Colonic mucosa (tissue), 4 donors: ENCODE measurements at regions not wholly inside any gene's neighbourhood (a gene's known extent, or its start where the extent isn't known, plus 50 kb on each side); places are given as distances from the start of the nearest gene placed in this dataset.

Source experiments
- DNase-seq: peaks from one replicate; pipeline ENCODE4 v3.0.0-alpha.2; 2020
- H3K27ac ChIP-seq: fragments of 200-600 bp; one replicate; pipeline ENCODE4 v1.8.0; 2021
- H3K27me3 ChIP-seq: fragments of 200-600 bp; one replicate; pipeline ENCODE4 v1.8.0; 2021
- H3K36me3 ChIP-seq: fragments of 200-600 bp; one replicate; pipeline ENCODE4 v1.8.0; 2021
- H3K4me1 ChIP-seq: fragments of 200-600 bp; one replicate; pipeline ENCODE4 v1.8.0; 2021; ENCODE audit warnings: mild to moderate bottlenecking
- H3K4me3 ChIP-seq: fragments of 200-600 bp; one replicate; pipeline ENCODE4 v1.8.0; 2021
- H3K9ac ChIP-seq, 2 donors: one replicate each; pipeline ENCODE4 v1.7.0; 2013; ENCODE audit warnings: control low read depth in 2 of 2, low read depth in 2 of 2, low read length in 2 of 2
- H3K9me3 ChIP-seq: fragments of 200-600 bp; one replicate; pipeline ENCODE4 v1.8.0; 2021
- CTCF ChIP-seq: fragments of 200-600 bp; IDR thresholded peaks from one replicate; pipeline ENCODE4 v1.8.0; 2022; ENCODE audit warnings: antibody characterized with exemption, mild to moderate bottlenecking
- intact Hi-C: fragments of 100-400 bp; cut with DNase I; formaldehyde crosslinking; loops from one replicate; pipeline ENCODE4 v1.14.1; 2022
- donor health status: healthy.
- donor health status: DM: no; HTN: no; CAD: no.
- donor health status: DM: no; HTN: no; CAD: no.

GRCh38 chr5:118604106-118604505 is 384.2 kb downstream of the DTWD2 start:
- no peaks in the 10 kb centered on the region for H3K9me3 ChIP-seq
- no peaks in the 10 kb centered on the region for H3K4me1 ChIP-seq
- intact Hi-C loops = no loop called here
- no peak for TF ChIP-seq CTCF
- H3K4me3 ChIP-seq = no peak overlapping the region
- H3K27ac ChIP-seq = no peak overlapping the region
- no peaks in the 10 kb centered on the region for H3K27me3 ChIP-seq
- H3K9ac ChIP-seq = no peak overlapping the region
- no peak for DNase-seq
- H3K36me3 ChIP-seq = no peaks in the 10 kb centered on the region

GRCh38 chr5:118603278-118603677 is 385.1 kb downstream of the DTWD2 start:
- no peak for DNase-seq
- Histone ChIP-seq H3K4me3 (no peak overlapping the region), H3K27me3 (no peaks in the 10 kb centered on the region), H3K36me3 (no peaks in the 10 kb centered on the region), H3K4me1 (no peaks in the 10 kb centered on the region), H3K9me3 (no peaks in the 10 kb centered on the region), H3K27ac (no peak overlapping the region), H3K9ac (no peak overlapping the region)
- no peak for TF ChIP-seq CTCF
- intact Hi-C loops = no loop called here

GRCh38 chr5:118598311-118598710 is 390.0 kb downstream of the DTWD2 start:
- Histone ChIP-seq H3K27ac (no peak overlapping the region), H3K36me3 (no peaks in the 10 kb centered on the region), H3K9me3 (no peaks in the 10 kb centered on the region), H3K27me3 (no peaks in the 10 kb centered on the region), H3K9ac (no peak overlapping the region), H3K4me3 (no peak overlapping the region), H3K4me1 (no peaks in the 10 kb centered on the region)
- no peak for DNase-seq
- intact Hi-C loops = no loop called here
- no peak for TF ChIP-seq CTCF

DNA sequence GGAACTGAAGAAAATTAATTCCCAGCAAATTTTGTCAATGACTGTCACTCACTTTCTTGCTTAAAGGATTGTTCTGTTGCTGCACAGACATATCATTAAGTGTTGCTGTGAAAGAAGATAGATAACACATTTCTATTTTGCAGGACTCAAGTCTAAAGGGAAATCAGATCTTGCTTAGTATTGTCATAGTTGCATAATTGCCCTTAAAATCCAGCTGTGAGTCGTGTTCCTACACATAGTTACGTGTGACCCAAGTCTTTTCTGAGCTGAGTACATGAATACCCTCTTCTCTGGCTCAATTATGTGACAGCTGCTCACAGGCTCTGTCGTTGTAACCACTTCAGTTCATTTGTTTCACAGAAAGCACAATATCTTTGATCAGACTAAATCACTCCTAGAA is 390.8 kb downstream of the DTWD2 start:
- intact Hi-C loops = no loop called here
- Histone ChIP-seq H3K4me3 (no peak overlapping the region), H3K9ac (no peak overlapping the region), H3K27ac (no peak overlapping the region), H3K9me3 (no peaks in the 10 kb centered on the region), H3K27me3 (no peaks in the 10 kb centered on the region), H3K36me3 (no peaks in the 10 kb centered on the region), H3K4me1 (no peaks in the 10 kb centered on the region)
- TF ChIP-seq CTCF = no peak
- no peak for DNase-seq

DNA sequence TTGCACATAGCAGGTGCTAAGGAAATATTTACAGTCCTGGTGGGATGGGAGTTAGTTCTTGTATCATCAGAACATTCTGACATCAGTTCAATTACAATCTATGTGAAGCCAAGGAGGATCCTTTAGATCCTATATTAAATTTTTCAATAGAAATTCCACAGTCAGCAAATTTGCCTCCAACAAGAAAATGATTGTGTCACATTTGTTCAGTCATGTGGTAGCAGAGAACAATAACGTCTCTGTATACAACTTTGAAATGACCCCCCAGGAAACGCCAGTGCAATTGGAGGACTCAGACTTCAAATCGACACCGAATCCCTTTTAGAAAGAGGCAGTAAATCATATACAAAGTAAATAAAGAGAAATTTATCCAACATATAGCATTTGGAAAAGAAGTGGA is 392.1 kb downstream of the DTWD2 start:
- H3K4me3 ChIP-seq = no peak overlapping the region
- H3K27ac ChIP-seq = no peak overlapping the region
- no peaks in the 10 kb centered on the region for H3K4me1 ChIP-seq
- no peaks in the 10 kb centered on the region for H3K9me3 ChIP-seq
- no peaks in the 10 kb centered on the region for H3K27me3 ChIP-seq
- intact Hi-C loops = no loop called here
- H3K9ac ChIP-seq = no peak overlapping the region
- no peak for TF ChIP-seq CTCF
- DNase-seq = no peak
- H3K36me3 ChIP-seq = no peaks in the 10 kb centered on the region

DNA sequence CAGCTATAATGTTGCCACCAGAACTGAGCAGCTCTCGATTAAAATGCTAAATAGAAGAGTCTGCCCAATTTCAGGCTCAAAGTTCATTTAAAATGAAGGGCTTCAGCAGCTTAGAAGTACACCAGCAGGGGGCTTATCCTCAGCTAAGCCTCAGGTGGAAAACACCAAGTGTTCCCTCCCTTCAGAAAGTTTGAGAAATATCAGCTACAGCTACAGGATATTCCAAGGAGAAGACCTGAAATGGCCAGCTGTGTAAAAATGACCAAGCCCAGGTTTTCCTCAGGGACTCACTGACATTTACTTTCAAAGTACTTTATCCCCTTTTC is 395.4 kb downstream of the DTWD2 start:
- H3K9ac ChIP-seq = no peak overlapping the region
- H3K27me3 ChIP-seq = no peaks in the 10 kb centered on the region
- intact Hi-C loops = no loop called here
- H3K4me3 ChIP-seq = no peak overlapping the region
- H3K9me3 ChIP-seq = no peaks in the 10 kb centered on the region
- no peak for DNase-seq
- no peak overlapping the region for H3K27ac ChIP-seq
- H3K4me1 ChIP-seq = no peaks in the 10 kb centered on the region
- H3K36me3 ChIP-seq = no peaks in the 10 kb centered on the region
- no peak for TF ChIP-seq CTCF
